Kidney epithelial cell (primary cell): ENCODE measurements at regions not wholly inside any gene's neighbourhood (a gene's known extent, or its start where the extent isn't known, plus 50 kb on each side); places are given as distances from the start of the nearest gene placed in this dataset.

Experiments used
- DNase-seq: peaks from one replicate; pipeline ENCODE4 v3.0.0-alpha.2; 2010; ENCODE audit warnings: low read depth
- H3K27me3 ChIP-seq: 2 replicates; pipeline ENCODE4 v1.6.0; 2011; ENCODE audit warnings: low read length; ENCODE audit not compliant: control insufficient read depth, insufficient read depth
- H3K36me3 ChIP-seq: 2 replicates; pipeline ENCODE4 v1.5.1; 2011; ENCODE audit warnings: low read length; ENCODE audit not compliant: control insufficient read depth, insufficient read depth
- H3K4me3 ChIP-seq: 2 replicates; pipeline ENCODE4 v1.5.1; 2011; ENCODE audit warnings: low read depth, mild to moderate bottlenecking, control low read depth, low read length
- CTCF ChIP-seq: IDR thresholded peaks from 2 replicates; pipeline ENCODE4 v1.5.1; 2011; ENCODE audit warnings: mild to moderate bottlenecking, moderate library complexity, low read length, control low read depth, inconsistent platforms; ENCODE audit not compliant: insufficient read depth, poor library complexity, severe bottlenecking

- Histone ChIP-seq H3K27me3 (no peaks in the 10 kb centered on the region), H3K36me3 (no peaks in the 10 kb centered on the region), H3K4me3 (no peak overlapping the region)
- DNase-seq = no peak
- no peak for TF ChIP-seq CTCF
Observed at GRCh38 chr1:73106931-73107330, 824.6 kb upstream of the NEGR1 start.

GRCh38 chr1:73105755-73106154 is 823.4 kb upstream of the NEGR1 start:
- TF ChIP-seq CTCF = no peak
- Histone ChIP-seq H3K27me3 (no peaks in the 10 kb centered on the region), H3K36me3 (no peaks in the 10 kb centered on the region), H3K4me3 (no peak overlapping the region)
- DNase-seq = no peak

DNA sequence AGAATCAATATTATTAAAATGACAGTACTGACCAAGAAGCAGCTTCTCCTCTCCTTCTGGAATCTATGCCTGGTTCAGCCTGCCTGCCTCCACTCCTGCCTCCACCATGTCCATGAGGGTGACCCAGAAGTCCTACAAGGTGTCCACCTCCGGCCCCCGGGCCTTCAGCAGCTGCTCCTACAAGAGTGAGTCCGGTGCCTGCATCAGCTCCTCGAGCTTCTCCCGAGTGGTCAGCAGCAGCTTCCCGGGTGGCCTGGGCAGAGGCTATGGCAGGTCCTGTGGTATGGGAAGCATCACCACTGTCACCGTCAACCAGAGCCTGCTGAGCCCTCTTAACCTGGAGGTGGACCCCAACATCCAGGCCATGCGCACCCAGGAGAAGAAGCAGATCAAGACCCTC is 822.4 kb upstream of the NEGR1 start:
- no peak for TF ChIP-seq CTCF
- DNase-seq = no peak
- no peaks in the 10 kb centered on the region for H3K27me3 ChIP-seq
- no peaks in the 10 kb centered on the region for H3K36me3 ChIP-seq
- H3K4me3 ChIP-seq = no peak overlapping the region

DNA sequence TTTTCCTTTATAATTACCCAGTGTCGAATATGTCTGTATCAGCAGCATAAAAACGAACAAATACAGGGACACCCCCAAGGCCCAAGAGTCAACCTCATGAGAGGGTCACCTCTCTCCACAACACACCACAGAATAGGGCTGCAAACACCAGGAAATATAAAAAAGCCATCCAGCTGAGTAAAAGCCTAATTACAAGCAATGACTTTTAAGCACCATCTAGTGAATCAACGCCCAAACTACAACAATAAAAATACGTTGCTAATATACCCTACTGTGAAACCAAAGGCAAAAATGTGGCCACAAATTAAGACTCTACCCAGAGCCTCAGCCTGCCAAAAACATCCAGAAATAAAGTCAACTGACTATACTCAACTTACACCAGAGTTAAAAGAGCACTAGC is 817.9 kb upstream of the NEGR1 start:
- no peak overlapping the region for H3K4me3 ChIP-seq
- no peaks in the 10 kb centered on the region for H3K27me3 ChIP-seq
- TF ChIP-seq CTCF = no peak
- no peak for DNase-seq
- H3K36me3 ChIP-seq = no peaks in the 10 kb centered on the region

DNA sequence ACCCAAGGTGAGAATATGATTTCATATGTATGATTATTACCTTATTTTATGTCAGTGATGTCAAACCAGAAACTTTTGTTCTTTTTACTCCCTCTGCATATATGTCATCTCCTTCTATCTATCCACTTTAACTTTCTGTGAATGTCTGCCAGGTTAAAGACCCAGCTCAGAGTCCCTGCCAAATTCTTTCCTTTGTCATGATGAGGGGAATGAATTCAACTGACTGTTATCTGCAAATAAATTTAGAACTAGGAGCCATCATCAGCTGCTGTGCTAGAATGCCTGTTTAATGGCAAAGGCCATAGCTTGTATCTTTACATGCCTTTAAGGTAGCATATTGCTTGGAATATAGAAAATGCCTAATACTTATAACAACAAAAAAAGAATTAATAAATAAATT is 815.6 kb upstream of the NEGR1 start:
- no peak for DNase-seq

More for the DNA sequence above, 815.6 kb upstream of the NEGR1 start:
- no peak for TF ChIP-seq CTCF
- Histone ChIP-seq H3K36me3 (no peaks in the 10 kb centered on the region), H3K27me3 (no peaks in the 10 kb centered on the region), H3K4me3 (no peak overlapping the region)
